C4-2B (cell line): ENCODE measurements at regions not wholly inside any gene's neighbourhood (a gene's known extent, or its start where the extent isn't known, plus 50 kb on each side); places are given as distances from the start of the nearest gene placed in this dataset.

Experiments used
- H3K27ac ChIP-seq: fragments of 450-650 bp; 2 replicates; pipeline ENCODE4 v1.5.1; 2017
- CTCF ChIP-seq: fragments of 450-650 bp; conservative IDR thresholded peaks from 2 replicates; pipeline ENCODE4 v1.5.1; 2017; ENCODE audit warnings: mild to moderate bottlenecking
- ZFX ChIP-seq: fragments of 450-650 bp; IDR thresholded peaks from 2 replicates; pipeline ENCODE4 v1.6.1; 2017

- no peak overlapping the region for H3K27ac ChIP-seq
- no peak for TF ChIP-seq ZFX
- TF ChIP-seq CTCF, result no peak
Observed at GRCh38 chr2:184004289-184004947, 593.9 kb upstream of the ZNF804A start.

GRCh38 chr2:184004948-184005672, 593.2 kb upstream of the ZNF804A start:
- H3K27ac ChIP-seq, result no peak overlapping the region
- TF ChIP-seq CTCF (no peak), ZFX (no peak)

- TF ChIP-seq CTCF (no peak), ZFX (no peak)
- H3K27ac ChIP-seq, result no peak overlapping the region
Observed at GRCh38 chr2:184006998-184007397, 591.3 kb upstream of the ZNF804A start.

GRCh38 chr2:184026961-184027360, 571.4 kb upstream of the ZNF804A start:
- no peak overlapping the region for H3K27ac ChIP-seq
- no peak for TF ChIP-seq ZFX
- TF ChIP-seq CTCF, result no peak

- no peak for TF ChIP-seq ZFX
- TF ChIP-seq CTCF, result no peak
- no peak overlapping the region for H3K27ac ChIP-seq
Observed at GRCh38 chr2:184030245-184030644, 568.1 kb upstream of the ZNF804A start.

GRCh38 chr2:184030989-184031388, 567.3 kb upstream of the ZNF804A start:
- H3K27ac ChIP-seq, result no peak overlapping the region
- TF ChIP-seq ZFX, result no peak
- TF ChIP-seq CTCF, result no peak

GRCh38 chr2:184031402-184032147, 566.8 kb upstream of the ZNF804A start:
- TF ChIP-seq ZFX (no peak), CTCF (no peak)
- H3K27ac ChIP-seq, result no peak overlapping the region
